GM12878 (cell line): ENCODE measurements at regions not wholly inside any gene's neighbourhood (a gene's known extent, or its start where the extent isn't known, plus 50 kb on each side); places are given as distances from the start of the nearest gene placed in this dataset.

Source experiments
- ATAC-seq: fragments of 200-7000 bp; cut with Tn5 transposase; 3 replicates; pipeline ENCODE4 v1.9.1; 2020; ENCODE audit warnings: mild to moderate bottlenecking, moderate library complexity
- BruUV-seq: library from RNA; stranded (reverse); fragments of 400-500 nt; replicated peaks from 2 replicates; lab custom pipeline; 2021; lab: Mats Ljungman, UMichigan
- CTCF ChIA-PET: fragments of 300-600 bp; sonication (Branson Sonifier 250); formaldehyde crosslinking; extraction: SDS; loops from one replicate; lab custom pipeline; 2021; ENCODE audit warnings: inconsistent platforms; lab: Yijun Ruan, JAX
- POLR2A ChIA-PET: fragments of 350-600 bp; formaldehyde crosslinking; extraction: SDS; loops from one replicate; lab custom pipeline; 2021; ENCODE audit warnings: inconsistent platforms; lab: Charles Lee
- RAD21 ChIA-PET: fragments of 300-600 bp; sonication (Branson Sonifier 250); formaldehyde crosslinking; loops from one replicate; lab custom pipeline; 2023; ENCODE audit warnings: antibody characterized with exemption; ENCODE audit not compliant: unreplicated experiment; lab: Charles Lee
- SMC1A ChIA-PET: fragments of 300-600 bp; sonication (Branson Sonifier 250); formaldehyde crosslinking; loops from one replicate; lab custom pipeline; 2023; ENCODE audit not compliant: unreplicated experiment, uncharacterized antibody; lab: Charles Lee
- DNase-seq: peaks from one replicate; pipeline ENCODE4 v3.0.0-alpha.2; 2011; ENCODE audit warnings: low read depth, low spot score
- FAIRE-seq: peaks from 3 replicates; lab custom pipeline; 2011; peaks lifted over from hg19 to GRCh38; lab: Jason Lieb, UNC
- H2AFZ ChIP-seq: 2 replicates; pipeline ENCODE4 v1.6.0; 2011; ENCODE audit warnings: low read depth, low read length, control low read depth; ENCODE audit not compliant: control insufficient read depth
- H3K27ac ChIP-seq: 2 replicates; pipeline ENCODE4 v1.5.1; 2011; ENCODE audit warnings: control low read depth; ENCODE audit not compliant: control insufficient read depth, insufficient read depth
- H3K27me3 ChIP-seq, 2 experiments: replicated peaks in 1 of 2; 2 replicates each; pipeline versions ENCODE4 v1.6.0 to v1.6.1; 2011; ENCODE audit warnings: low read length in 1 of 2; ENCODE audit not compliant: control insufficient read depth in 2 of 2, insufficient read depth in 2 of 2
- H3K36me3 ChIP-seq, 2 experiments: 2 replicates each; pipeline ENCODE4 v1.5.1; 2011; ENCODE audit warnings: low read length in 1 of 2; ENCODE audit not compliant: control insufficient read depth in 2 of 2, insufficient read depth in 2 of 2
- H3K4me1 ChIP-seq: 2 replicates; pipeline ENCODE4 v1.6.1; 2011; ENCODE audit warnings: mild to moderate bottlenecking, low read length, moderate library complexity, mixed read lengths; ENCODE audit not compliant: control insufficient read depth, insufficient read depth
- H3K4me2 ChIP-seq: 2 replicates; pipeline ENCODE4 v1.6.0; 2011; ENCODE audit warnings: control low read depth; ENCODE audit not compliant: control insufficient read depth, insufficient read depth
- H3K4me3 ChIP-seq: fragments of 200-600 bp; sonication (generic); 2 replicates; pipeline ENCODE4 v1.5.1; 2016
- H3K79me2 ChIP-seq: 2 replicates; pipeline ENCODE4 v1.6.0; 2011; ENCODE audit warnings: low read length; ENCODE audit not compliant: control insufficient read depth, insufficient read depth
- H3K9ac ChIP-seq: 2 replicates; pipeline ENCODE4 v1.8.0; 2011; ENCODE audit warnings: low read length, control low read depth, mixed read lengths; ENCODE audit not compliant: control insufficient read depth, insufficient read depth
- H3K9me3 ChIP-seq: replicated peaks from 3 replicates; pipeline ENCODE4 v1.5.1; 2011; ENCODE audit warnings: mild to moderate bottlenecking, low read length; ENCODE audit not compliant: control insufficient read depth, insufficient read depth
- H4K20me1 ChIP-seq: 2 replicates; pipeline ENCODE4 v1.6.0; 2011; ENCODE audit not compliant: control insufficient read depth, insufficient read depth
- BACH1 ChIP-seq: fragments of 450-650 bp; IDR thresholded peaks from 2 replicates; pipeline ENCODE4 v1.6.1; 2017; ENCODE audit warnings: mild to moderate bottlenecking, borderline replicate concordance
- CBFB ChIP-seq: IDR thresholded peaks from 2 replicates; pipeline ENCODE4 v1.6.1; 2016; ENCODE audit warnings: antibody characterized with exemption, low read depth
- EGR1 ChIP-seq, 2 experiments: IDR thresholded peaks; 1 replicate in 1 of 2; 2 replicates in 1 of 2; pipeline ENCODE4 v1.6.1; 2011 to 2012; ENCODE audit warnings: low read depth in 2 of 2, low read length in 2 of 2, borderline replicate concordance in 1 of 2, mild to moderate bottlenecking in 1 of 2, moderate library complexity in 1 of 2
- EZH2 ChIP-seq: IDR thresholded peaks from 2 replicates; pipeline ENCODE4 v1.6.1; 2012; ENCODE audit warnings: low read depth, mild to moderate bottlenecking, control low read depth, inconsistent platforms, low read length, borderline replicate concordance; ENCODE audit not compliant: control insufficient read depth
- MEF2B ChIP-seq: fragments of 450-650 bp; IDR thresholded peaks from 2 replicates; pipeline ENCODE4 v1.6.1; 2018; ENCODE audit warnings: mild to moderate bottlenecking, moderate library complexity; ENCODE audit not compliant: partially characterized antibody, poor library complexity, severe bottlenecking
- NR2F1 ChIP-seq: fragments of 450-650 bp; conservative IDR thresholded peaks from 2 replicates; pipeline ENCODE4 v1.6.1; 2017; ENCODE audit warnings: mild to moderate bottlenecking
- POLR2A ChIP-seq: IDR thresholded peaks from 2 replicates; pipeline ENCODE4 v1.6.1; 2011; ENCODE audit warnings: low read depth, mild to moderate bottlenecking, low read length
- PRDM15 ChIP-seq: fragments of 450-650 bp; formaldehyde crosslinking; IDR thresholded peaks from 2 replicates; pipeline ENCODE4 v1.4.0; 2020; ENCODE audit warnings: mild to moderate bottlenecking, moderate library complexity
- SMAD5 ChIP-seq: IDR thresholded peaks from 2 replicates; pipeline ENCODE4 v1.6.1; 2016; ENCODE audit warnings: antibody characterized with exemption, low read depth
- SMARCA5 ChIP-seq: fragments of 450-650 bp; IDR thresholded peaks from 2 replicates; pipeline ENCODE4 v1.6.1; 2017; ENCODE audit warnings: mild to moderate bottlenecking
- TARDBP ChIP-seq: IDR thresholded peaks from 2 replicates; pipeline ENCODE4 v1.6.1; 2016; ENCODE audit warnings: borderline replicate concordance
- TCF7 ChIP-seq: IDR thresholded peaks from 2 replicates; pipeline ENCODE4 v1.6.1; 2014; ENCODE audit warnings: antibody characterized with exemption, borderline replicate concordance
- ZBED1 ChIP-seq: IDR thresholded peaks from 2 replicates; pipeline ENCODE4 v1.6.1; 2016; ENCODE audit warnings: borderline replicate concordance
- ZSCAN29 ChIP-seq: fragments of 450-650 bp; IDR thresholded peaks from 2 replicates; pipeline ENCODE4 v1.6.1; 2017; ENCODE audit warnings: mild to moderate bottlenecking, moderate library complexity
- WGBS: methylation state at CpG from one replicate; pipeline ENCODE4 v1.1.6; 2016; ENCODE audit warnings: low lambda C conversion rate; ENCODE audit not compliant: insufficient replicate concordance, insufficient coverage; ENCODE audit errors: missing lambda C conversion rate; 5-methylcytosine and 5-hydroxymethylcytosine counted together
- in situ Hi-C: fragments of 300-500 bp; cut with MboI; formaldehyde crosslinking; loops from 9 replicates; pipeline ENCODE4 v1.14.3; 2018; ENCODE audit warnings: mixed read lengths
- intact Hi-C: fragments of 100-400 bp; cut with micrococcal nuclease; formaldehyde crosslinking; loops from one replicate; pipeline ENCODE4 v1.14.2; 2022; ENCODE audit not compliant: unreplicated experiment
- TF ChIP-seq, protein P1 (sequence below): IDR thresholded peaks from 2 replicates; pipeline ENCODE4 v1.6.1; 2011; ENCODE audit warnings: mild to moderate bottlenecking, low read depth, low read length, moderate library complexity; ENCODE audit not compliant: insufficient replicate concordance
- TF ChIP-seq, protein P2 (sequence below): fragments of 450-650 bp; IDR thresholded peaks from 2 replicates; pipeline ENCODE4 v1.6.1; 2017; ENCODE audit warnings: borderline replicate concordance

- WGBS, result 52% methylated on average over 3 of the region's 3 CpGs
- in situ Hi-C loops, result no loop called here
- no peak overlapping the region for H3K9ac ChIP-seq
Observed at GRCh38 chr6:130514712-130515111, 148.9 kb downstream of the TMEM200A start.

More at GRCh38 chr6:130514712-130515111, 148.9 kb downstream of the TMEM200A start:
- H3K27me3 ChIP-seq, result no peaks in the 10 kb centered on the region
- TF ChIP-seq NR2F1 (no peak), TARDBP (no peak), PRDM15 (CRISPR knock-in tag) (no peak), SMAD5 (no peak), ZSCAN29 (no peak), EZH2 (no peak), ZBED1 (no peak), CBFB (no peak), POLR2A (no peak), EGR1 (IDR thresholded peaks at IDR 0.05; ENCODE audit: borderline replicate concordance in 1 of 2, low read depth in 2 of 2, low read length in 2 of 2) (no peak), BACH1 (no peak), SMARCA5 (no peak), MEF2B (no peak), TCF7 (no peak)
- TF ChIP-seq, protein P1, sequence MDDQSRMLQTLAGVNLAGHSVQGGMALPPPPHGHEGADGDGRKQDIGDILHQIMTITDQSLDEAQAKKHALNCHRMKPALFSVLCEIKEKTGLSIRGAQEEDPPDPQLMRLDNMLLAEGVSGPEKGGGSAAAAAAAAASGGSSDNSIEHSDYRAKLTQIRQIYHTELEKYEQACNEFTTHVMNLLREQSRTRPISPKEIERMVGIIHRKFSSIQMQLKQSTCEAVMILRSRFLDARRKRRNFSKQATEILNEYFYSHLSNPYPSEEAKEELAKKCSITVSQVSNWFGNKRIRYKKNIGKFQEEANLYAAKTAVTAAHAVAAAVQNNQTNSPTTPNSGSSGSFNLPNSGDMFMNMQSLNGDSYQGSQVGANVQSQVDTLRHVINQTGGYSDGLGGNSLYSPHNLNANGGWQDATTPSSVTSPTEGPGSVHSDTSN, result no peak
- TF ChIP-seq, protein P2, sequence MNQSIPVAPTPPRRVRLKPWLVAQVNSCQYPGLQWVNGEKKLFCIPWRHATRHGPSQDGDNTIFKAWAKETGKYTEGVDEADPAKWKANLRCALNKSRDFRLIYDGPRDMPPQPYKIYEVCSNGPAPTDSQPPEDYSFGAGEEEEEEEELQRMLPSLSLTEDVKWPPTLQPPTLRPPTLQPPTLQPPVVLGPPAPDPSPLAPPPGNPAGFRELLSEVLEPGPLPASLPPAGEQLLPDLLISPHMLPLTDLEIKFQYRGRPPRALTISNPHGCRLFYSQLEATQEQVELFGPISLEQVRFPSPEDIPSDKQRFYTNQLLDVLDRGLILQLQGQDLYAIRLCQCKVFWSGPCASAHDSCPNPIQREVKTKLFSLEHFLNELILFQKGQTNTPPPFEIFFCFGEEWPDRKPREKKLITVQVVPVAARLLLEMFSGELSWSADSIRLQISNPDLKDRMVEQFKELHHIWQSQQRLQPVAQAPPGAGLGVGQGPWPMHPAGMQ, result no peak
- TF ChIP-seq, all 136 proteins: peak for 0
- Histone ChIP-seq H3K79me2 (no peaks in the 10 kb centered on the region), H4K20me1 (no peaks in the 10 kb centered on the region), H3K9me3 (peaks cover 1% of the 10 kb centered on the region; the same call in 1 of the 3 replicates), H3K27ac (no peak overlapping the region), H3K4me3 (no peak overlapping the region), H3K4me1 (peaks cover 6% of the 10 kb centered on the region), H2AFZ (no peak overlapping the region), H3K36me3 (no peaks in the 10 kb centered on the region), H3K4me2 (no peak overlapping the region)
- SMC1A ChIA-PET, result interaction anchor here (1.0 to 8.6 kb wide), 13 partner anchors 11 to 183 kb away, joined by 3 to 69 read pairs (median 6); partner anchors contain the start of gene TMEM200A
- CTCF ChIA-PET, result interaction anchor here (0.6 to 1.2 kb wide), 2 partner anchors 108 to 183 kb away, joined by 4 to 5 read pairs; no protein-coding TSS in a partner anchor
- POLR2A ChIA-PET, result interaction anchor here (0.6 to 2.8 kb wide), 7 partner anchors 10 to 149 kb away, joined by 3 to 14 read pairs (median 3); partner anchors contain the start of gene TMEM200A
- DNase-seq, result no peak
- intact Hi-C loops, result loop anchor here (5.0 kb wide), 3 partner anchors 43 to 183 kb away; partner anchors contain the start of gene TMEM200A
- no TSS peak for BruUV-seq
- ATAC-seq, result no peak
- RAD21 ChIA-PET, result interaction anchor here (0.6 to 4.8 kb wide), 7 partner anchors 43 to 183 kb away, joined by 3 to 32 read pairs (median 4); no protein-coding TSS in a partner anchor
- no peak for FAIRE-seq
